Motor neuron (in vitro differentiated cells): ENCODE measurements at regions not wholly inside any gene's neighbourhood (a gene's known extent, or its start where the extent isn't known, plus 50 kb on each side); places are given as distances from the start of the nearest gene placed in this dataset.

Experiments used
- ATAC-seq, 8 experiments: fragments of 200-7000 bp; cut with Tn5 transposase; replicated peaks in 6 of 8; 2 replicates each; pipeline ENCODE4 v1.8.0; 2021; ENCODE audit warnings: mild to moderate bottlenecking in 8 of 8, moderate library complexity in 8 of 8
- H3K27ac ChIP-seq, 2 donors: fragments of 250-450 bp; sonication (Bioruptor Pico); 2 replicates each; pipeline ENCODE4 v1.9.0; 2021; ENCODE audit warnings: antibody characterized with exemption in 2 of 2, mild to moderate bottlenecking in 2 of 2, moderate library complexity in 1 of 2
- H3K4me1 ChIP-seq, 2 donors: fragments of 250-450 bp; sonication (Bioruptor Pico); replicated peaks in 1 of 2; 2 replicates each; pipeline ENCODE4 v1.6.1; 2021; ENCODE audit warnings: antibody characterized with exemption in 2 of 2, mild to moderate bottlenecking in 2 of 2, moderate library complexity in 1 of 2
- H3K4me3 ChIP-seq, 5 donors: fragments of 250-450 bp; sonication (Bioruptor Pico); 2 replicates each; pipeline ENCODE4 v1.9.0; 2021; ENCODE audit warnings: antibody characterized with exemption in 5 of 5, mild to moderate bottlenecking in 5 of 5, moderate library complexity in 4 of 5
- WGBS, 10 experiments: fragments of 450-650 bp; shearing (Covaris generic); methylation state at CpG; one replicate each; pipeline ENCODE4 v1.0.0; 2022; 5-methylcytosine and 5-hydroxymethylcytosine counted together
- in situ Hi-C, 9 experiments: fragments of 400-800 bp; cut with MboI; loops; one replicate each; pipeline ENCODE4 v1.15.0; 2021; ENCODE audit warnings: low sequenced_read_pairs in 9 of 9, low pct_unique_long_range_greater_than_20kb in 2 of 9; ENCODE audit not compliant: unreplicated experiment in 9 of 9

- in situ Hi-C loops, result no loop called here
- no peak for ATAC-seq
- Histone ChIP-seq H3K27ac (no peak overlapping the region), H3K4me3 (no peak overlapping the region), H3K4me1 (no peaks in the 10 kb centered on the region)
- WGBS, 10 experiments, result 0 to 100% (median 79%) methylated on average over 1 to 2 of the region's 2 CpGs; no CpG with 5 or more reads in 2 of the 10 experiments
Observed at GRCh38 chr14:97428808-97429440, 631.7 kb downstream of the VRK1 start.

DNA sequence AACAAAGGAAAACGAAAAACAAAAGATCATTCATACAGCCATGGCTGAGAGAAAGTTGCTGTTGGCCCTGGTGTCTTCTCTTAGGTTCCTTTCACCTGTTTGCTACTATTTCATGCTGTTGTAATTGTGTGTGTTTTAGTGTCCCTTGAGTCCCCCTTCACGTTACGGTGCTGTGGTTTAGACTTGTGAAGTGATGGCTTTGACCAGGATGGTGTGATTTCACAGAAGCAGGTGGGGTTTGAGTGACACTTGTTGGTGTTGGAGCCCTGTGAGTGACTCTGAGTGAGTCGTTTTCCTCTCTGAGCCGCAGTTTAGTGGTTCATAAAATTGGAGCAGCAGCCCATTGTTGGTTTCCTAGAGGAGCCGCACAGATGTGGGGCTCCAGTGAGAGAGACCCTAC, 635.4 kb downstream of the VRK1 start:
- in situ Hi-C loops, result no loop called here
- 0 to 92% (median 80%) methylated on average over 1 to 6 of the region's 6 CpGs; no CpG with 5 or more reads in 4 of the 10 experiments for WGBS, 10 experiments
- ATAC-seq, result no peak

GRCh38 chr14:97441740-97442362, 644.7 kb downstream of the VRK1 start:
- Histone ChIP-seq H3K27ac (no peak overlapping the region), H3K4me1 (peaks cover 0 to 26% of the 10 kb centered on the region in 2 donors), H3K4me3 (no peak overlapping the region)
- in situ Hi-C loops, result no loop called here
- WGBS, 10 experiments, result 0 to 100% (median 84%) methylated on average over 1 to 7 of the region's 9 CpGs; no CpG with 5 or more reads in 1 of the 10 experiments
- ATAC-seq, result no peak

More for the DNA sequence above, 635.4 kb downstream of the VRK1 start:
- no peak overlapping the region for H3K27ac ChIP-seq
- H3K4me3 ChIP-seq, result no peak overlapping the region
- peaks cover 0 to 4% of the 10 kb centered on the region in 2 donors for H3K4me1 ChIP-seq

DNA sequence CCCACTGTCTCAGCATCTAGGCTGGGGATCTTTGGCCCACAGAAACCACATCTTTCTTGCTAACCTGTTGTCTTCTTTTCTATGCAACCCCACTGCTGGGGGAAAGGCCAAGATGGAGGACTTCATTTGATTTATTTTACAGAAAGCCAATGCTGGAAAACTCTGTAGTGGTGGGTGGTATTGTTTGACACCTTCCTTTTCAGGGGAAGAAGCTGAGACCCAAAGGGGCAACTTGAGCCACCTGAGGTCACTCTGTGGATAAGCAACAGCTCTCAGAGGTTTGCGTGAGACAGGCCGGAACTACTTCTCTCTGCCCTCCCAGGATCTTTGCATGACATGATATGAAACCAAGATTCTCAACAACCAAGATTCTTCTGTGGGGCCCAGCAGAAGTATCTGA, 645.2 kb downstream of the VRK1 start:
- H3K4me1 ChIP-seq, result peaks cover 0 to 24% of the 10 kb centered on the region in 2 donors
- H3K4me3 ChIP-seq, result no peak overlapping the region
- in situ Hi-C loops, result no loop called here
- H3K27ac ChIP-seq, result no peak overlapping the region
- 82 to 100% (median 100%) methylated on average over 1 to 2 of the region's 2 CpGs; no CpG with 5 or more reads in 7 of the 10 experiments for WGBS, 10 experiments
- ATAC-seq, result no peak

DNA sequence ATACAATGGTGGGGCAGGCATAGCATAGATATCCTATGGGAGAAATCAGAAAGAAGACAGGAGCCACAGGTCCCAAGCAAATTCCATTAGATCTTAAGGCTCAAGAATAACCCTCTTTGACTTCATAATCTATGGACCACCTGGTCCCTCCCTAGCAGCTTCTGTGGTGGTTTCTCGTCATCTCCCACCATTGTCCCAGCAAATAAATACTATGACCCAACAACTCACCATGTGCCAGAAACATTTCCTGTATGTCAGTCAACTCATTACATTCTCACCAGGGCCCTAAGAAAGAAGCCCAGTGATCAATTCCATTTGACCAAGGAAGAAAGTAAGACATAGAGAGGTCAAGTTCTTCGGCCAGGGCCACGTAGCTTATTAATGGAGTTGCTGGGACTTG, 646.2 kb downstream of the VRK1 start:
- 0 to 100% (median 80%) methylated on average over 1 to 3 of the region's 3 CpGs; no CpG with 5 or more reads in 5 of the 10 experiments for WGBS, 10 experiments
- peaks cover 0 to 22% of the 10 kb centered on the region in 2 donors for H3K4me1 ChIP-seq
- in situ Hi-C loops, result no loop called here
- H3K27ac ChIP-seq, result no peak overlapping the region
- H3K4me3 ChIP-seq, result no peak overlapping the region
- ATAC-seq, result no peak

- Histone ChIP-seq H3K27ac (no peak overlapping the region), H3K4me1 (peaks cover 0 to 22% of the 10 kb centered on the region in 2 donors), H3K4me3 (no peak overlapping the region)
- 17 to 94% (median 49%) methylated on average over 2 to 5 of the region's 5 CpGs; no CpG with 5 or more reads in 1 of the 10 experiments for whole genome bisulfite sequencing, 10 experiments
- no peak for ATAC-seq
- in situ Hi-C loops, result no loop called here
Observed at GRCh38 chr14:97444248-97444647, 647.1 kb downstream of the VRK1 start.

GRCh38 chr14:97445367-97445766, 648.2 kb downstream of the VRK1 start:
- in situ Hi-C loops, result no loop called here
- H3K4me3 ChIP-seq, result no peak overlapping the region
- no peak for ATAC-seq
- H3K4me1 ChIP-seq, result peaks cover 0 to 22% of the 10 kb centered on the region in 2 donors
- 15 to 88% (median 71%) methylated on average over 2 to 5 of the region's 7 CpGs; no CpG with 5 or more reads in 2 of the 10 experiments for WGBS, 10 experiments
- H3K27ac ChIP-seq, result peak overlapping the region in 1 of 2 donors; percentile 65

DNA sequence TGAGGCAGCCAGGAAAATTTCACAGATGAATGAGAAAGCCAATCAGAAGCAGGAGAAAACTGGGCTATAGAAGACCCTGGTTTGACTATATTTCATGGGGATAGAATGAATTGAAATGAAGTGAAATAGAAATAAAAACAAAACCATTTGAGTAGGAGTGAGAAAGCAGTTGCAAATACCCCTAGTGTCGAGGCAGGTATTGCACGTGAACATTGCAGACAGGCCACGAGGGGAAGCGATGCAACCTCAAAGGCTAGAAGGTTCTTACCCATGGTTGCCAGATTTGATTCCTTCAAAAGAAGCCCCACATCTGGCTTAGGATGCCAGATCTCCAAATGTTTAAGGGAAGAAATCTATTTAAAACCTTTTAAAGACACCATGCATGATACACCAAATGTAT, 648.9 kb downstream of the VRK1 start:
- Histone ChIP-seq H3K27ac (no peak overlapping the region), H3K4me3 (no peak overlapping the region), H3K4me1 (peaks cover 0 to 22% of the 10 kb centered on the region in 2 donors)
- ATAC-seq, result no peak
- WGBS, 10 experiments, result 10 to 100% (median 72%) methylated on average over 1 to 4 of the region's 4 CpGs; no CpG with 5 or more reads in 4 of the 10 experiments
- in situ Hi-C loops, result no loop called here

GRCh38 chr14:97452314-97452713, 655.1 kb downstream of the VRK1 start:
- Histone ChIP-seq H3K4me1 (peaks cover under 1 to 4% of the 10 kb centered on the region in 2 donors), H3K4me3 (no peak overlapping the region), H3K27ac (no peak overlapping the region)
- no peak for ATAC-seq
- in situ Hi-C loops, result no loop called here

- no peak for ATAC-seq
- H3K4me1 ChIP-seq, result peaks cover 10 to 19% of the 10 kb centered on the region in 2 donors
- in situ Hi-C loops, result no loop called here
- H3K27ac ChIP-seq, result no peak overlapping the region
- no peak overlapping the region for H3K4me3 ChIP-seq
- 20 to 93% (median 90%) methylated on average over 2 of the region's 2 CpGs; no CpG with 5 or more reads in 3 of the 10 experiments for WGBS, 10 experiments
Observed at GRCh38 chr14:97453991-97454390, 656.8 kb downstream of the VRK1 start.

DNA sequence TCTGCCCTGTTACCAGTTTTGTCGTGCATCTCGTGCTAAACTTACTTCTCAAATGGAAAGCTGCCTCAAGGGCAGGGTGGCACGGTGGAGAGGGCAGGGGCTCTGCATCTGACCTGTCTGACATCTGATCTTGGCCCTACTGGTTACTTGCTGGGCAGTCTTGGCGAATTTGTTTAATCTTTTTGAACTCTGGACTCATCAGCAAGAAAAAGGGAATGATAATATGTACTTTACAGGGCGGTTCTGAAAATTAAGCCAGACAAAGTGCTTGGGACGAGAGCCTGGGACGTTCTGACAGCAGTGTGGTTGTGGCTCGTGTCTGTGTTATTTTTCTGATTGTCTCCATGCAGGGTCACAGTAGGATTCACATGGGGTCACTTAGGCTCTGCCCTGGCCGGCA, 659.3 kb downstream of the VRK1 start:
- ATAC-seq, result no peak
- WGBS, 10 experiments, result 40 to 87% (median 60%) methylated on average over 2 to 7 of the region's 9 CpGs; no CpG with 5 or more reads in 5 of the 10 experiments
- Histone ChIP-seq H3K4me1 (peaks cover 10 to 25% of the 10 kb centered on the region in 2 donors), H3K4me3 (no peak overlapping the region), H3K27ac (no peak overlapping the region)
- in situ Hi-C loops, result no loop called here

DNA sequence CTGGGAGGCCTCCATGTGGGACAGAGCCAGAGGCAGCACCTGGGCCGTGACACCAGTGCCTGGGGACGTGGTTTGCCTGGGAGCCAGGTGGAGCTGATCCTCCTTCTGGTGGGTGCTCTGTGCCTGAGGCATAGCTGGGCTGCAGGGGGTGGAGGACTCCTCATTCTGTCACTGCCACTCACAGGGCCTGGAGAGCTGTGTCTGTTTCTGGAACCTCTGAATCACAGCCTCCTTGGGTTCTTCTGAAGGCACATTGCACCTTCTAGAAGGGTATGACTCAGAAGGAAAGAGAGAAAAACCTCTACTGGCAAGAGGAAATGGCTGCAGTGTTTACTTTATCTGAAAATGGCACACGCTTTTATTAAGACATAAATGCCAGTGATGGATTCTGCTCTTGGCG, 659.8 kb downstream of the VRK1 start:
- H3K27ac ChIP-seq, result no peak overlapping the region
- in situ Hi-C loops, result no loop called here
- peaks cover 10 to 25% of the 10 kb centered on the region in 2 donors for H3K4me1 ChIP-seq
- 7 to 100% (median 88%) methylated on average over 1 to 4 of the region's 4 CpGs; no CpG with 5 or more reads in 4 of the 10 experiments for WGBS, 10 experiments
- no peak overlapping the region for H3K4me3 ChIP-seq
- ATAC-seq, result no peak

DNA sequence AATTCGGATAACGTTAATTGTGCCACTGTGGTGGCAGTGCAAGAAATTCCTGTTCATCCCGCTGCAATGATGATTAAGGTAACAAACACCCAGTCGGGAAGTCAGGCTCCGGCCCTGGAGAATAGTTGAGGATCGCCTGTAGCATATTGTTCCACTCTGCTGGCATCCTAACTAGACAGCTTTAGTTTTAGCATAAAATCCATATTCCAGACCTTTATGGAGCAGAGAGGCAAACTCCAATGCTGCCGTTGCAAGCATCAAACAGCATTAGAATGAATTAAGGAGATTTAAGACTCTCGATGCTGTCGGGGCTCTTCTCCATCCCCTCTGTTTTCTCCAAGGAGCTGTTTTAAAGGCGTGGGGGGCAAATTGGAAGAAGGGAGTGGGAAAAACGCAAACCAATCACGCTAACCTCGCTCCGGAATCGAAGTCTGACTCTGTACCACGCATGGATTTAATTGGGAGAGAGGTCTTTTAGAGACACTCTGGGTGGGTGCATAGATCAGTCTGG, 660.4 kb downstream of the VRK1 start:
- 0 to 100% (median 34%) methylated on average over 1 to 7 of the region's 16 CpGs; no CpG with 5 or more reads in 2 of the 10 experiments for WGBS, 10 experiments
- in situ Hi-C loops, result no loop called here
- peaks cover 10 to 25% of the 10 kb centered on the region in 2 donors for H3K4me1 ChIP-seq
- no peak overlapping the region for H3K4me3 ChIP-seq
- ATAC-seq, result peak in 2 of 8 experiments; percentile 14 to 83
- peak overlapping the region in 1 of 2 donors; percentile 59 for H3K27ac ChIP-seq
